ENCODE measurements at regions not wholly inside any gene's neighbourhood (a gene's known extent, or its start where the extent isn't known, plus 50 kb on each side); places are given as distances from the start of the nearest gene placed in this dataset.

- Histone ChIP-seq H3K4me1 (ENCODE audit: insufficient read depth, low read length, severe bottlenecking) (peaks cover 15% of the 10 kb centered on the region), H3K27me3 (ENCODE audit: insufficient read depth, low read length) (no peaks in the 10 kb centered on the region), H3K79me2 (ENCODE audit: insufficient read depth, low read length) (no peaks in the 10 kb centered on the region), H3K9ac (ENCODE audit: low read length) (no peak overlapping the region), H3K27ac (ENCODE audit: low read depth, low read length, poor library complexity, severe bottlenecking) (no peak overlapping the region), H3F3A (ENCODE audit: insufficient read depth, low read length) (no peaks in the 10 kb centered on the region), H3K9me2 (ENCODE audit: low read depth, low read length) (no peaks in the 10 kb centered on the region), H3K9me3 (ENCODE audit: low read length) (no peaks in the 10 kb centered on the region), H3K4me3 (ENCODE audit: low read depth, low read length, poor library complexity, severe bottlenecking) (no peak overlapping the region), H4K20me1 (ENCODE audit: insufficient read depth, low read length) (no peaks in the 10 kb centered on the region), H3K36me3 (ENCODE audit: insufficient read depth, low read length) (no peaks in the 10 kb centered on the region), H3K4me2 (ENCODE audit: low read length) (no peak overlapping the region), H2AFZ (ENCODE audit: low read length) (no peak overlapping the region)
- TF ChIP-seq EZH2 (IDR thresholded peaks at IDR 0.05; ENCODE audit: borderline replicate concordance, low read length): no peak
- TF ChIP-seq CTCF (IDR thresholded peaks at IDR 0.05; ENCODE audit: low read length): no peak
Measured at GRCh38 chr12:9387450-9387849, 179.3 kb upstream of the PZP start.

GRCh38 chr12:9383585-9383984, 175.4 kb upstream of the PZP start:
- Histone ChIP-seq H3K9me2 (ENCODE audit: low read depth, low read length) (no peaks in the 10 kb centered on the region), H3K9me3 (ENCODE audit: low read length) (no peaks in the 10 kb centered on the region), H3K27me3 (ENCODE audit: insufficient read depth, low read length) (no peaks in the 10 kb centered on the region), H3K4me2 (ENCODE audit: low read length) (no peak overlapping the region), H3K36me3 (ENCODE audit: insufficient read depth, low read length) (no peaks in the 10 kb centered on the region), H3K27ac (ENCODE audit: low read depth, low read length, poor library complexity, severe bottlenecking) (no peak overlapping the region), H3K4me3 (ENCODE audit: low read depth, low read length, poor library complexity, severe bottlenecking) (no peak overlapping the region), H2AFZ (ENCODE audit: low read length) (no peak overlapping the region), H3K79me2 (ENCODE audit: insufficient read depth, low read length) (no peaks in the 10 kb centered on the region), H3F3A (ENCODE audit: insufficient read depth, low read length) (no peaks in the 10 kb centered on the region), H4K20me1 (ENCODE audit: insufficient read depth, low read length) (no peaks in the 10 kb centered on the region), H3K9ac (ENCODE audit: low read length) (no peak overlapping the region), H3K4me1 (ENCODE audit: insufficient read depth, low read length, severe bottlenecking) (peaks cover 11% of the 10 kb centered on the region)
- TF ChIP-seq CTCF (IDR thresholded peaks at IDR 0.05; ENCODE audit: low read length) (no peak), EZH2 (IDR thresholded peaks at IDR 0.05; ENCODE audit: borderline replicate concordance, low read length) (no peak)

DNA sequence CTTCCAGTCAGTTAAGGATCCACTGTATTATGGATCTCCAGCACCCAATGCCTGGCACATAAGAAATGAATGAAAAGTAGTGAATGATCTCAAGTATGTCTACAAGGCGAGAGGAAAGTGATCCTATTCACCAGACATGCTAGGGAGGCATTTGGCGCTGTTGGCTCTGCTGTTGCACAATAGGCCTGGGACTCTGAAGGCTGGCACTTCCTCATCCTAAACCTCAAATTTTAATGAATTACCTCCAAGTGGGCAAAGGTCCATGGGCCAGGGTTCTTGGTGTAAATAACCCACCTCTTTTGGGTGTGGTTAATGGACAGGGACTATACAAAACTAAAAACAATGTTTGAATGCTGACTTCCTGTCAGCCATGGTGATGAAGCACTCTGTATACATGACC, 173.4 kb upstream of the PZP start:
- TF ChIP-seq CTCF (IDR thresholded peaks at IDR 0.05; ENCODE audit: low read length) (no peak), EZH2 (IDR thresholded peaks at IDR 0.05; ENCODE audit: borderline replicate concordance, low read length) (no peak)
- Histone ChIP-seq H3K79me2 (ENCODE audit: insufficient read depth, low read length) (no peaks in the 10 kb centered on the region), H3K27me3 (ENCODE audit: insufficient read depth, low read length) (no peaks in the 10 kb centered on the region), H3F3A (ENCODE audit: insufficient read depth, low read length) (no peaks in the 10 kb centered on the region), H2AFZ (ENCODE audit: low read length) (no peak overlapping the region), H4K20me1 (ENCODE audit: insufficient read depth, low read length) (no peaks in the 10 kb centered on the region), H3K4me2 (ENCODE audit: low read length) (no peak overlapping the region), H3K9me3 (ENCODE audit: low read length) (no peaks in the 10 kb centered on the region), H3K27ac (ENCODE audit: low read depth, low read length, poor library complexity, severe bottlenecking) (no peak overlapping the region), H3K9ac (ENCODE audit: low read length) (no peak overlapping the region), H3K36me3 (ENCODE audit: insufficient read depth, low read length) (no peaks in the 10 kb centered on the region), H3K9me2 (ENCODE audit: low read depth, low read length) (no peaks in the 10 kb centered on the region), H3K4me1 (ENCODE audit: insufficient read depth, low read length, severe bottlenecking) (no peaks in the 10 kb centered on the region), H3K4me3 (ENCODE audit: low read depth, low read length, poor library complexity, severe bottlenecking) (no peak overlapping the region)
